ENCODE measurements at regions not wholly inside any gene's neighbourhood (a gene's known extent, or its start where the extent isn't known, plus 50 kb on each side); places are given as distances from the start of the nearest gene placed in this dataset.
"Not testable (repeated sequence)": the region's sequence is repeated elsewhere in the genome, so short reads cannot be mapped to it uniquely, and the experiment has no call there.

DNA sequence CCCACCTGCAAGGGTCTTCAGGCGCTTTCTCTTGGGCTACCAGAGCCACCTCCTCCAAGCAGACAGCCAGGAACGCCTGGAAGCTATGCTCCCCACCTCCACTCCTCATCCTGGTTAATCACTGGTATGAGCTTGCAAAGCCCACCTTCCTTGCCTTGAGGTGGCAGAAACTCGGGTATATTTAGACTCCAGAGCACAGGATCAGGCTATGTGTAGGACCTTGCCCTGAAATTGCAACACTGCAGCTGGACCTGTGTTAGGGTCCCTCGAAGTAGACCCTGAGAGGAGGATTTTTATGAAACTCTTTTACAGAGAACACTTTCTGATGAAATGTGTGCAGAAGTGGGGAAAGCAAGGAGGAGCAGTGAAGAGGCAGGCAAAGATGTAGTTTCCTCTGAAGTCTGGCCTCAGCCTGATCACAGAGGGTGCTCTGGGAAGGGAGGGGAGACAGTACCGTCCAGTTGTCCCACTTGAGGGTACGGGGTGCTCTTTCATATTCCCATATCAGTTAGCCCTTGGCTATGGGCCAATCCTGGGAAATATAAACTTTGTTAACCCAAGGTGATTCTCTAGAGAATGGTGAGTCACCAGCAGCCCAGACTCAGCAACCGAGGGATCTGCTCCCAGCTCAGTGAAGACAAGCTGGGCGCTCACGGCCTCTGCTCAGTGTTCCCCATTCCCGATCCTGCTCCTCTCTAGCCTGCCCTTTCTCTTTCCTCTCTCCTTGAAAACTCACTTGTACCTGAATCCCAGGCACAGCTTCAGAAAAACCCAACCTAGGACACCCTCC is 157.9 kb downstream of the UQCRFS1 start:
- no peak for DNase-seq (ENCODE audit: low read depth)

DNA sequence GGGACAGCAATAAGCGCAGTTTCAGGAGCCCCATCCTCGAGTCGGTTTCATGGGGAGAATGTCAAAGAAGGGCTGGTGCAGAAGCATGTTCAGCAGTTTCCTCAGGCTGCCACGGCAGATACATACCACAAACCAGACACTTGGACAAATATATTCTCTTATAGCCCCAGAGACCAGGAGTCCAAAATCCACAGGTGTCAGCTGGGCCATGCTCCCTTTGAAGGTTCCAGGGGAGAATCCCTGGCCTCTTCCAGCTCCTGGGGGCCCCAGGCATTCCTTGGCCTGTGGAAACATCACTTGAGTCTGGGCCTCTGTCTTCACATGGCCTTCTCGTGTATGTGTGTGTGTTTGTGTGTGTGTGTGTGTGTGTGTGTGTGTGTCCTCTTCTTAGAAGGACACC is 164.1 kb downstream of the UQCRFS1 start:
- DNase-seq (ENCODE audit: low read depth) = no peak

DNA sequence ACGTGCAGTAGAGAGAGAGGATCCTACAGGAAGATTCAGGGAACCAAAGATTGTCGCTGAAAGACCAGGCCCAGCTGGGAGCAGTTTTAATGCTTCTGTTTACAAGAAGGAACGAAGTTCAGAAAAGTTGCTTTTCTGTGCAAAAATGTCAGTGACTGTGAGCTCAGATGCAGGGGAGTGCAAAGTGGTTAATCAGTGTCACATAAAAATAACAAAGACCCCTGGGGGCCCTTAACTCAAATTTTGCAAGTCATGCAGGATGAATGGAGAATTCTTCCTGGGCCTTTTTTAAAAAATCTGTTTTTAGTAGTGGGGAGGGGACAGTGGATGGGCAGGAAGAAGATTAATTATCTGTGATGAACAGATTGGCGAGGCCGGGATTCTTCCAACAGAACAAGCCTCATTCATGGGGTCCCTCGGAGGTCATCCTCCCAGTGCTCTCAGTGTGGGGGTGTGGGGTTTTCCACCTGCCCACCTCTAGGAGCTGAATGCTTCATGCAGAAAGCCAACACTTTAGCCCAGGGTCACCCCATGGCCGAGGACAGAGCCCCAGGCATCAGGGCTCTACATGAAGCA is 167.2 kb downstream of the UQCRFS1 start:
- no peak for DNase-seq (ENCODE audit: low read depth)

DNA sequence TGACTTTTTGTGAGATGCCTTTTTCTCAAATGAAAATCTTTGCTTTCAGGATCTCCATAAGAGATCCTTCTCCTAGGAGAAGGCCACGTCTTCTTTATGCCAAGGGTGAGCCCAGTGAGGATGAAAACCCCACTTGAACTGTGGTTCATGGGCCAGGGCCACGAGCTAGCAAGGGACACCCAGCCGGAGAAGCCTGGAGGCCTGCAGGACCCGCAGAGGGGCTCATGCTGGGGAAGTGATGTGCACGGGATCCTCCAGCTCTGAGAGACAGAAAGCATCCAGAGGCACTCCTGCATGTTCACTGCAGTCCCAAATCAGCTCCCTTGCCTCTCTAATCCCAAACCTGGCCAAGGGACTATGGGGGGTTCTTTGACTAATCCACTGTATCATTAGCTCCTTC is 168.9 kb downstream of the UQCRFS1 start:
- DNase-seq (ENCODE audit: low read depth) = no peak

DNA sequence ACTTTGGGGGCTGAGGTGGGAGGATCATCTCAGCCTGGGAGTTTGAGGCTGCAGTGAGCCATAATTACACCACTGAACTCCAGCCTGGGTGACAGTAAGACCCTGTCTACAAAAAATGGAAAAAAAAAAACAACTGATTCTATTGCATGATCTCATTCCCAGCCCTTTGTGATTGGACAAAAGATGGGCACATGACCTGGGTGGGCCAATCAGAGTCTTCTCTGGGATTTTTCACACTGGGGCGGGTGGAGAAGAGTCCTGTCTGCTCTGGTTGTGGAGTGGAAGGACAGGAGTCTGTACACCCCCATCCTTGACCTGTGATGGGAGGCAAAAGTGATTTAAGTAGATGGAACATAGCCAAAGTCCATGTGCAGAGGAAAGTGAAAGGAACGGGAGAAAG is 170.5 kb downstream of the UQCRFS1 start:
- DNase-seq (ENCODE audit: low read depth) = no peak

DNA sequence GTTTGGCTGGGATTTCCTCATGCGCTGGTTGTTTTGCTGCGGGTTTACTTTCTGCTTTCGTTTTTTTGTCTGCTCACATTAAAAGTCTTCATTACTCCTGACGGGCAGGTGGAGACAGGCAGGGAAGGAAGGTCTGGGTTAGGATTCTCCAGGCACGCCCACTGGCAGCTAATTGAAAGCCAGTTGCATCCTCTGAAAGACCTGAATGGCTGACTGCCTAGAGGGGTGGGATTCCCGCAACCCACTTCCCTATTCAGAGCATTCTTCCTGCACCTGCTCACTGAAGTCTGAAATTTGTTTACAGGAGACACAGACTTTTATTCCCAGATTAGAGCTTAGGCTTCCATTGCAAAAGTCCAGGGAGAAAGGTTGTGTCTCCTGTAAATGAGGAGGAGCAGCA is 172.0 kb downstream of the UQCRFS1 start:
- DNase-seq (ENCODE audit: low read depth) = no peak

DNA sequence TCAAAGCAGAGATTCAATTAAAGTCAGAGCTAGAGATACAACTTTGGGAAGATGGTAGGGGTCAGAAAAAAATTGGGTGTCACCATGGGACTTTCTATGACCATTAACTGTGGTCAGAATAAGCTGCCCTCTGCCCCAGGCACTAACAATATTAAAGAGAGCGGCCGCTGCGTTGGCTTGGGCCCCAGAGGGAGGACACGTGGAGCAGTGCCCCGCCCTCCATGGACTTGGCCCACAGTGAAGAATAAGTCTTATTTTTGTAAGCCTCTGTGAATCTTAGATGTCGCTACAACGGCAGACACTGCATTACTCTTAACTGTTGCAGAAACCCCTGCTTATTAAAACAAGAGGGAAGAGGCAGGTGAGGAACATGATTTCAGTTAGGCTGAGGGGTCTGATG is 172.7 kb downstream of the UQCRFS1 start:
- DNase-seq (ENCODE audit: low read depth) = no peak

DNA sequence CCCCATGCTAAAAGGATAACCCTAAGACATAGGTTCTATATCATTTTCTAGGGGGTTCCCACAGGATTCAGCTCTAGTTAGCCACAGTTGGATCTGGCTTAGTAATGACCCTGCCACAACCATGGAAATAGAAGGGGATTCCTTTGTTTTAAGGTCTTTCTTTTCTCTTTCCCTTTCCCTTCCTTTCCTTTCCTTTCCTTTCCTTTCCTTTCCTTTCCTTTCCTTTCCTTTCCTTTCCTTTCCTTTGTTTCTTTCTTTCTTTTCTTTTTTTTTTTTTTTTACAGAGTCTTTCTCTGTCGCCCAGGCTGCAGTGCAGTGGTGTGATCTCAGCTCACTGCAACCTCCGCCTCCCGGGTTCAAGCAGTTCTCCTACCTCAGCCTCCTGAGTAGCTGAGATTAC is 173.9 kb downstream of the UQCRFS1 start:
- DNase-seq (ENCODE audit: low read depth) = not testable (repeated sequence)

DNA sequence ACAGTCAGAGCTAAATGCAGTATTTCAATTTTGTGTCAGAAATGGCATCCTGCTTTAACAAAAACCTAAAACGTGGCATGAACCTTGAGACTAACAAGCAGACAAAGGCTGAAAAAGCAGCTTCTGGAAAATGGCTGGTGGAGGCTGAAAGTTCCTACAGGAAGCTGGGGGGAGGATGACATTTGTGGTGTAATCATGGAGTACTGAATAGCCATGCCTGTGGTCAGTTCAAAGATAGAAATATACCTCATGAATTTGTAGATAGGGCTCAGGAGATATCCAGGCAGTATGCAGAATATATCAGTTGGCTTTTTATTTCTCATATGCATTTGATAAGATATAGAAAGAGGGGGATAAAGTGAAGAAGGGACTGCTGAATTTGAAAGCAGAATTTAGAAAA is 181.7 kb downstream of the UQCRFS1 start:
- no peak for DNase-seq (ENCODE audit: low read depth)

DNA sequence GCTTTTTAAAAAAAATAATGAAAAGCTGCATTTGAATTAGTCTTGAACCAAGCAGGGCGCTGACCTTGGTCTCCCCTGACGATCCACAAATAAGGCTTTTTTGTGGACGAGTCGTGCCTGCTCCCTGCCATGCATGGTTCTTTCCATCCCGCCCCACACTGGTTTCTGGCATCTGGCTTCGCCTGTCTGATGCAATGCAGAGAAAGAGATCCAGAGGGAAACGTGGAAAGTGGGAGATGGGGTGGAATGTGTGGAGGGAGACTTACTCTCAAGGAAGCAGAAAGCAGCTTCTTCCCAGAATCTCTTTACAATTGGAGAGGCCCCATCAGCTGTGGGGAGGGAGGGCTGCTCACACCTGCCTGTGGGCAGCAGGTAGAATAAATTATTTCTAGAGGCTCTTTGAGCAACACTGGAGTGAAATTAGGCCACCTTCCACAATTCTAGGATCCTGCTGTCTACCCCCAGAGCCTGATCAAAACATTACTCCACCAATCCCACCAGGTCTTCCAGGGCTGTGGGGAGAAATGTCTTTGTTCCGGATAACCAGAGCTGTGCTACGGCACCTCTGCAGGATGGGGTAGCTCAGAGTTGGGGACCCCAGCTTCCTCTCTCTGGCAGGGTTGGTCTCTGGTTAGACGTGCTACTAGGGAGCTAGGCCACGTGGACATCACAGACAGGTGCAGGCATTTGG is 183.5 kb downstream of the UQCRFS1 start:
- DNase-seq (ENCODE audit: low read depth) = no peak

DNA sequence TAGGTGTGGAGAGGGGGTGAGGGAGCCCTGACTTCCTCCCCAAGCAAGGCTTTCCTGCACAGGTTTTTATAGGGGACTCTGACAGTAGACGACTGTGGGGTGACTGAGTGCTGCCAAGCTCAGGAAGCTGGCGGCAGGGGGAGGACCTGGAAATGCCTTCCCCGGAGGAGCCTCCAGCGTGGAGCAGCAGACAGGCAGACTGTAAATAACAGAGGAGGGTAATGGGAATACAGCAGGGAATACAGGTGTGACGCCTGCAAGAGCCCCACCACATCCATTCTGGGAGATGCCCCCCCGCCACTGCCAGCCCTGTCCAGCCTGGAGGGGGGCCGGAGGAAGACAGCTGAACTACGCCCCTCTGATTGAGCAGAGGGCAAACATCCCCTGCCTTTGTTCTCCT is 190.4 kb downstream of the UQCRFS1 start:
- DNase-seq (ENCODE audit: low read depth) = no peak

DNA sequence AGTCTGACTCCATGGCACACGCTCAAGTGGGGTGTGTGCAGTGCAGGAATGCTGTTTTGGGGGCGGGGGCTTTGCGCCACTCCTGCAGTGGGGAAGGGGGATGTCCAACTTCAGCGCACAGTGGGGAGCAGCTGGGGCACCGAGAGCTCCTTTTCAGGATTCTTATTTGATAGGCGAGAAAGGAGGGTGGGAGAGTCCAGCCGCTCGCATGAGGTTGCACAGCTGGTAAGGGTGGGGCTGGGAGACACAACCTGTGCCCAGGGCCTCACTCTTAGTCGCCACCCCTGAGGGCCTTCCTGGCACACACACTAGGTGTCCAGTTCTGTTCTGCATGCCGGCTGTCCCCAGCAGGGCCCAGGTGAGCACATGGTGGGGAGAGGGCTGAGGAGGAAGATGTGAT is 190.8 kb downstream of the UQCRFS1 start:
- DNase-seq (ENCODE audit: low read depth) = no peak

DNA sequence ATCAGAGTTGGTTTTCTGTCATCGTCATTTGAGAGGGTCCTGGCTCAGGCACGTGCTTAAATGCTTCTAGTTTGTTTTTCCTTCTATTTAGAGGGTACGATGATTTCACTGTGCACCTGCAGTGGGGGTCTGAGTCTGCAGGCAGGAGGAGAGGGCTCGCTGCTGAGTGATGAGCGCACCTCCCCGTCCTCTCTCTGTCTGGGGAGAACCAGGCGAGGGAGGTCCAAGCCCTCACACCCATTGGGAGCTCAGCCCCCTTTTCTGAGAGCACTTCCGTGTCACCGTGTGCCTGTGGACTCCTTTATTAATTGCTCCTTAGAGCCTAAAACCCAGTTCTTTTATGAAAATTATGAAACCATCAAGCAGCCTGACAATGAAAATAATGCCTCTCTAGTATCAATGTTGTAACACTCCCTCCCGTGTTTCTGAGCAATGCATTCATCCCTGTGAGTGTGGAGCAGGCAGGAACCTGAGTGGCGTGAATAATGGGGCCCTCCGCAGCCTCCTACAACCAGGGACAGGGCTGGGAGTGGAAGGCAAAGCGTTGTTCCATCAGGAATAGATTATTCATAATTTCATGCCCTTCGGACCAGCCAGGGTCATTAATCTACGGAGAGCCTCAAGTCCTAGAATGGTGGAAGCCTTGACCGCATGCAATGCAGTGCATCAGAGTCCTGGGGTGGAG is 191.6 kb downstream of the UQCRFS1 start:
- DNase-seq (ENCODE audit: low read depth) = no peak

DNA sequence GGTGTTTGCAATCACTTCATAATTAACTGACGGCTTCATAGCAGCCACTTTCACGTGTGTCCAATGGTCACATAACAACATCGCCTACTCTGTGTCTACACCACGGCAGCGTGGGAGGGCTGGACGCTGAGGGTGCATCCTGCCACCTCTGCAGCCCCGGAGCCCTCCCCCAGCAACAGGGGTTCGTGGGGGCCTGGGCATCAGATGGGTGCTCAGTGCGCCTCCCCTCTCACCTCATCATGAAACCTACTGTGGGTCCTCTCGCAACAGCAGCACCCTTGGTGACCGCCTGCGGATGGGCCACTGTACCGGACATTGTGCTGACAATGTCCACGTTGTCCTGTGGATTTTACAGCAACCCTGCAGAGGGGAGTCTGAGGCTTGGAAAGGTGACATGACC is 193.5 kb downstream of the UQCRFS1 start:
- no peak for DNase-seq (ENCODE audit: low read depth)

DNA sequence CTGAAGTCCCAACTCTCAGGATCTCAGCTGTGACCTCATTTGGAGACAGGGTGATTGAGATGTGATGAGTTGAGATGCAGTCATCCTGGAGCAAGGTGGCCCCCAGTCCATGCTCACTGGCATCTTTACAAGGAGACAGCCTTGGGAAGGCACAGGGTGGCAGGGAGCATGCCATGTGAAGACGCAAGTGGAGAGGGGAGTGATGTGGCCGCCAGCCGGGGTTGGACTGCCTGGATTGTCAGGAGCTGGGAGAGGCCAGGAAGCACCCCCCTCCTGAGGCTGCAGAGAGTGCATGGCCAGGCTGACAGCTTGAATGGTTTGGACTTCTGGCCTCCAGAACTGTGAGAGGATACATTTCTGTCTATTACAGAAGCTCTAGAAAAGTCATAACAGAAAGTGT is 194.4 kb downstream of the UQCRFS1 start:
- DNase-seq (ENCODE audit: low read depth) = no peak

DNA sequence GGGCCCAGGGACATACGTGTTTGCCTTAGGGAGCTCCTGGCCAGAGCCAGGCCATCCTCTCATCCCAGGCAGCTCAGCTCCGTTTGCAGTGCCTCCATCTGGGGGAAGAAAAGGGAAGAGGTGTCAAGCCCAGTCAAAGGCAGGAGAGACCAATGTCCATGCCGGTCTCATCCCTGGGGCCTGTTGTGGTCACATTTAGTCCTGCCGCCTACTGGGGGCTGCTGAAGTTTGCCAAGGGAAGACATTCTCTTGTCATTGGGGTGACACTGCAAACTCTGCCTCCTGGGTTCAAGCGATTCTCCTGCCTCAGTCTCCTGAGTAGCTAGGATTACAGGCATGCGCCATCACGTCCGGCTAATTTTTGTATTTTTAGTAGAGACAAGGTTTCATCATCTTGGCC is 195.2 kb downstream of the UQCRFS1 start:
- DNase-seq (ENCODE audit: low read depth) = no peak

DNA sequence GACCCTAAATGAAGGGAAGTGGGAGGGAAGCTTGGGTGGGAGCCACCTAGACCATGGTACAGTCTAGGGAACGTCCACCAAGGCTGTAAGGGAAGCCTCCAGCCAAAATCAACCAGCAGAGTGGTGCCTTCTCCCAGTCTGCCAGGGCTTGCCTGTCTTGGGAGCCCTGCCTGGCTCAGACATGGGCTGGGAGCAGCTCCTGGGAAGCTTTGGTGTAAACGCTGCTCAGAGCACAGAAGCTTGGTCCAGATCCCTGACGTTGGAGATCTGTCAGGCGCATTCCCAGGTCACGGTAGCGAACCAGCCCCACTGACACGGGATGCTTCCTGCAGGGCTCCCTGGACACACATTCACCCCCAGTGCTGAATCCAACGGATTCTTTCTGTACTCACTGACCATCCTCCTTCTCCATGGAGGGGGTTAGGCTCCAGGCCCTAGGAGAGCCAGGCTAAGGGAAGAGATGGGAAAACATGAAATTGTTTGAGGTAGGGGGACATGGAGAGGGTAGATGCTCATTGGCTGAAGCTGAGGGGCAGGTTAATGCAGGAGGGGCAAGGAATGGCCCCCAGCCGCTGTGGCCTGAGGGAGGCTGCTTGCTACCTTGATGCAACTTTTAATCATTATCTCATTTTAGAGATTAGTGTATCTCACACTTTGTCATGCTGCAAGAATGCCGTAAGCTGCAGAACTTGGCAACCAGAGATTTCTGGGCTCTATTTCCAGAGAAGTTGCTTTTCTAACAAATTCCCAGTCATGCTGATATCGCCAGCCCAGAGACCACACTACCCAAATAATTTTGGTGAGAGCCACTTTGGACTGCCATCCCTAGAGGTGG is 195.8 kb downstream of the UQCRFS1 start:
- no peak for DNase-seq (ENCODE audit: low read depth)

DNA sequence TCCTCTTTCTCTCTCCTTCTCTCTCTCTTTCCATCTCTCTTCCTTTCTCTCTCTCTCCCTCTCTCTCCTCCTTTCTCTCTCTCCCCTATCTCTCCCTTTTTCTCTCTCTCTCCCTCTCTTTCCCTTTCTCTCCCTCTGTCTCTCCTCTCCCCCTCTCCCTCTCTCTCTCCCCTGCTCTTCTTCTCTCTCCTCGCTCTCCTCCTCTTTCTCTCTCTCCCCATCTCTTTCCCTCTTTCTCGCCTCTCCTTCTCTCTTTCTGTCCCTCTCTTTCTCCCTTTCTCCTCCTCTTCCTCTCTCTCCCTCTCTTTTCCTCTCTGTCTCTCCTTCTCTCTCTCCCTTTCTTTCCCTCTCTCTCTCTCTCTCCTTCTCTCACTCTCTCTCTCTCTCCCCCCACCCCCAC is 196.6 kb downstream of the UQCRFS1 start:
- DNase-seq (ENCODE audit: low read depth) = no peak

DNA sequence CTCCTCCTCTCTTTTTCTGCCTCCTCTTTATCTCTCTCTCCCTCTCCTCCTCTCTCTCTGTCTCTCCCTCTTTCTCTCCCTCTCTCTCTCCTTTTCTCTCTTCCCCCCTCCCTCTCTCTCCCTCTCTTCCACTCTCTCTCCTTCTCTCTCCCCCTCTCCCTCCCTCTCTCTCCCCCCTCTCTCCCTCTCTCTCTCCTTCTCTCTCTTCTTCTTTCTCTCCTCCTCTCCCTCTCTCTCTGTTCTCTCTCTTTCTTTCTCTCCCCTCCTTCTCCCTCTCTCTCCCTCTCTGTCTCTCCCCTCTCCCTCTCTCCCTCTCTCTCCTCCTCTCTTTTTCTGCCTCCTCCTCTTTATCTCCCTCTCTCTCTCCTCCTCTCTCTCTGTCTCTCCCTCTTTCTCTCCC is 197.4 kb downstream of the UQCRFS1 start:
- DNase-seq (ENCODE audit: low read depth) = no peak

DNA sequence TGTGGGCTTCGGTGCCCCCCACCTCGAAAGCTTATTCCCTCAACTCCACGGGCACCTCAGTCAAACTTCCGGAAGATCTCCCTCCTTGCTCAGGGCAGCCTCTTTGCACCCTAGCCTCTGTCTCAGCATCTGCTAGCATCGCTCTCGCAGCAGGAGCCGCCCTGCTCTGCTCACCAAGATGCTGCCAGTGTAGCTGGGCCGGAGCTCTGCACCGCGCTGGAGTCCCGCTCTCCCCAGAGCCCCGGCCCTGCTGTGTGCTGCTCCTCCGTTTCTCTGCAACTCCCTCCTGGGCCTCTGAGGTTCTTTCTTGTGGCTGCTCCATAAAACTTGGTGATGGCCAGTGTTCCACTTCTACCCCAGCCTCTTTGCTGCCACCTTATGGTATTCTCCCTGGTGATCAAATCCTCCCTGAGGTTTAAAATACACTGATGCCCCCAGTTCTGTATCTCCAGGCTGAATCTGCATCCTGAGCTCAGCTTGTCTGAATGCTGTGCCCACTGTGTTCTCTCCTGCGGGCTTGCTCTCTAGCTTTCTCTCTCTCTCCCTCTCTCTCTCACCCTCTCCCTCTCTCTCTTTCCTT is 198.0 kb downstream of the UQCRFS1 start:
- DNase-seq (ENCODE audit: low read depth) = no peak

DNA sequence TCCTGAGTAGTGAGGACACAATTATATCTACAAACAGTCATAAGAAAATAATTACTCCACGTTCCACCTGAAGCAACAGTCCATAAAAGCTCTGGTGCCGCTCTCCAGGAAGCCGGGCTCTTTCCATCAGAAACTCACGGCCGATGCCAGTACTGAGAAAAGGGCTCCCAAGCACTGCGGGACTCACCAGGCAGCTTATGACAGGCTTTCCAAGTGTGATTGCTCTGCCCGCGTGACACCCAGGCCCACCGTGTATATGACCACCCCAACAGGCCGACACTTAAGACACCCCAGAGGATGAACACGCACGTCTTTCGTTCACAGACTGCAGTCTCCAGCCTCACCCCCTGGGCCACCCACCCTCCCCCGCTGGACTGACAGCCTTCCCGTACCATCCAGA is 199.0 kb downstream of the UQCRFS1 start:
- no peak for DNase-seq (ENCODE audit: low read depth)

DNA sequence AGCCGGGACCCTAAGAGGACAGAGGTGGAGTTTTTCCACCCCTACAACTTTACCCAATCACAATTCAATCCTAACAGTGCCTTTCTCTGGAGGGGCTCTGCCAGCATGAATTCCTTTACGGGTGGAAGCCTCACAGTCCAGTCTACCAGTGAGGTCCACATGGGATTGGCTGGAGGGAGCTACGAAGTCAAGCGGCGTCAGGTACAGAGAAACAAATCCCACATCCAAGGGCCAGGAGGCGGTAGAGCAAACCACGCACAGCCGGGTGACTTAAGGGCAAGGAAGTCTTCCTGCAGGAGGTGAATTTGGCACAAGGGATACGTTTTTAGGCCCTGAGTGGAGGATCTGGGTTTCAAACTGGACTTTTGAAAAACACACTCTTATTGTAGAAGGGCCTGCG is 199.6 kb downstream of the UQCRFS1 start:
- no peak for DNase-seq (ENCODE audit: low read depth)

Data from activated T-helper 9 cell treated with anti-CD3 and anti-CD28 coated beads, Interleukin-2, amount 50 U/mL, for 16 hours (primary cell).